Activated CD4-positive, alpha-beta T cell treated with anti-CD3 and anti-CD28 coated beads, Interleukin-2, amount 50 U/mL, for 4 hours (primary cell): ENCODE measurements at regions not wholly inside any gene's neighbourhood (a gene's known extent, or its start where the extent isn't known, plus 50 kb on each side); places are given as distances from the start of the nearest gene placed in this dataset.

Source experiments
- DNase-seq, 2 experiments: peaks; one replicate each; pipeline ENCODE4 v3.0.0-alpha.2; 2020

DNA sequence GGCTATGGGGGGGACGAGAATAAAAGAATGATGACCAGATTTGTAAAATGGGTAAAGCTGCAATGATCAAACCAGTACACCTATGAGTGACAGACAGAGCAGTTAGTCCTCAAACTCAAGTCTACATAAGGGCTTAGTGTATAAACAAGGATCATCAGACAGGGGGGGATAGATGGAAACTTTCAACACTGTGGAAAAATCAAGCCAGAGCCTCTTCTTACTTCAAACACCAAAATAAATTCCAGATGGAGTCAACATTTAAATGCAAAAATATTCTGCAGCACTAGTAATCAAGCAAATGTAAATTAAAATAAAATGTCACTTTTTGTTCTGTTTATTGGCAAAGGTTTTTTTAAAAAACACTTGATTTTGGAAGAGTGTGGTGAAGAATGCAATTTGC lies 205.9 kb upstream of the RGMA start:
- DNase-seq: no peak

DNA sequence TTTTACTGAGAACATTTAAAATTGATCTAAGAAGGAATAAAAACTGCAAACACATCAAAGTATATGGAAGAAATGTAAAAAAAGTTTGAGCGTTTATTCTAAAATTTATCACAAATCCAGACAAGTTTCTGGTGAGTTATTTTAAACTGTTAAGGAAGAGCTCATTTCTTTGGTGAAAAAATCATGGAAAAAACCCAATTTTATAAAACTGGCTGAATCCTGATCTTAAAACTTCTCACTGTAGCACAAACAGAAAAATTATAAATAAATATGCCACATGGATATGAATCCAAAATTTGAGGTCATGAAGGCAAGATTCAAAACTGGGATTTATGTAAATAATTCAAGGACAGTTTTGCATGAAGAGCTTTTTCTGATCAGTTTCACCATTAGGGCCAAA lies 205.1 kb upstream of the RGMA start:
- DNase-seq: no peak

DNA sequence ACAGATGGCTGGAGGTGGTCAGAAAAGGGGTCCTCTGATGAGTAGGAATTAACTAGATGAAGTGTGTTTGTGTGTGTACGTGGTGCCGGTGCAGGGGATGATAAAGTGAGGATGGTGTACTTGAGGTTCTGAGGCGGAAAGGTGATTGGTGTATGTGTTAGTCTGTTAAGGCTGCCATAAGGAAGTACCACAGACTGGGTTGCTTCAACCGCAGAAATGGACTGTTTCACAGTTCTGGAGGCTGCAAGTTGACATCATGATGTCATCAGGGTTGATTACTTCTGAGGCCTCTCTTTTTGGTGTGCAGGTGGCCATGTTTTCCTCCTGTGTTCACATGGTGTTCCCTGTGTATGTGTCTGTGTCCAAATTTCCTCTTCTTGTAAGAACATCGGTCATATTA lies 202.4 kb upstream of the RGMA start:
- DNase-seq: no peak

DNA sequence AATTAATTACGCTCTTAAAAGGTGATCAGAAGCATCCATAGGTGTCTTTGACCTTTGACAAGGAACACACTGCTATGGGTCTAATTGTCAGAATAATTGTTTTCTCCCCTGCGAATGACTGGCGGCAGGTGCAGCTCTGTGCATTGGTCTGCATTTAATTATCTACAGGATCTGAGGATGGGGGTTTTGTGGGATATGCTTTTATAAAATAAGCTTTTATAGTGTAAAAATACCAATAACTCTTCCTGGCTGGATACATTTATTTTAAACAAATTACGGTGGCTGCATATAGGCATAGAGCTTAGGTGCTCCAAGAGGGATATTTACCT lies 201.6 kb upstream of the RGMA start:
- DNase-seq: no peak

DNA sequence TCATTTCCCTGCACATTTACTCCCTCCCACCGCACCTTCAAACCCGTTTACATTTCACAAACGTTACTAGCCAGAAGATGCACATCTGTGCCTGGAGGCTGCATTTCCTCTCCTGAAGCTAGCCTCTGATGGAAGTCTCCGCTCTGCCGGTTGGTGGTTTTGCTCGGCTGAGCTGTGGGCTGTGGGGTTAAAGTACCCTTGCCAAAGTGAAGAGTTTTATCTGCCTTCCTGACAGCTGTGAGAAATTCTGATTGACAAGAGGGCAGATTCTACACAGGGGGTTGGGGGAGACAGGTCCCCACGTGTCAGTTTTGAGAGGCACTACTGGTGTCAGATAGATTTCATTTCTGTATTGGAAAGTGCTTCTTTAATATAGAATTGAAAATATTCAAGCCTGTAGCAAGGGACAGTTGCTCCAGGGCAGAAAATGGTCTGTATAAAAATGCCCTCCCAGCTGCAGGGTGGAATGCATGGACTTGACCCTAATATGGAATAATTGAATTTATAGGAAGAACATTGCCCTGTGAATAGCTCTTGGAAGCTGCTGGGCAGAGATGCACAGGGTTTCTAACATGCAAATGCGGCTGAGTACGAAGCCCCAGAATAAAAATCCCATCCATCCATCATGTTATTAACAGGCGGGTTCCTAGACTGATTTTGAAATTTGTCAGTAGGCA lies 201.1 kb upstream of the RGMA start:
- DNase-seq: no peak

DNA sequence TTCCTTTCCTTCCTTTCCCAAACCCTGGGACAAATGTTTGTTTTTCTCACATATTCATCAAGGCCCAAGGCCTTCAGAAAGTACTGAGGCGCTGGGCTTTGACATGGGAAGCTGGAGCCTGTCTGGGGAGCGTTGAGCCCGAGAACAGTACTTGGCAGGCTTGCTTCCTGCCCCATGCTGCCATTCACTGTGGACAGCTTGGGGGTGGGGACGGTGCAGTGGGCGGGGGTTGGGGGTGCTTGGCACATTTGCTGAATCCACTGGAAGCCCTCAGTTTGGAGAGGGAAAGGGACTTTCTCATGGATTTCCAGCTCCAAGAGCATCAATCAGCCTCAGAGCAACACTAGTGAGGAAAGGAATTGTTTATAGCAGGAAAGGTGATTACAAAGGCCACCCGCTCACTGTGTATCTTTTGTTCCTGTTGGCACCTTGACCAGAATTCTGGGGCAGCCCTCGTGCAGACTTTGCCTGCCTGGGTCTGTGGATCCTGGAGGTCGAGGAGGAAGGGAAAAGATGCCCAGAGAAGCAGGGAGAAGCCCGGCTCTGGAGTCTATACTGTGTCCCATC lies 199.8 kb upstream of the RGMA start:
- DNase-seq: no peak

DNA sequence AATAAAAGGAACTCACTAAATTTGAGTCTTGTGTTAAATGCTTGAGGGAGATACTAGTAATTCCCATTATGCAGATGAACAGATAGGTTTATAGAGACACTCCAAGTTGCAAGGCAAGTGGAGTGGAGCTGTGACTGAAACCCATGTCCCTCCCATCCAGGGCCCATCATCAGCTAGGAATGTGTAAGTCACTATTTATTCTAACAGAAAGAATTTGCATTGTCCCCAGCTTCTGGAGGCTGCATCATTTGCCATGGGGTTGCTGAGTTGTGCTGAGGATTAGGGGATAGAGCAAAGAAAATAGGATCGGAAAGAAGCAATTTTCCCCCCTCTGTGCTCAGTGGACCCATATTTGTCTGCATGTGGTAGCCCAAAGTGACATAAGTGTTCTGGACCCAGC lies 197.4 kb upstream of the RGMA start:
- no peak for DNase-seq

DNA sequence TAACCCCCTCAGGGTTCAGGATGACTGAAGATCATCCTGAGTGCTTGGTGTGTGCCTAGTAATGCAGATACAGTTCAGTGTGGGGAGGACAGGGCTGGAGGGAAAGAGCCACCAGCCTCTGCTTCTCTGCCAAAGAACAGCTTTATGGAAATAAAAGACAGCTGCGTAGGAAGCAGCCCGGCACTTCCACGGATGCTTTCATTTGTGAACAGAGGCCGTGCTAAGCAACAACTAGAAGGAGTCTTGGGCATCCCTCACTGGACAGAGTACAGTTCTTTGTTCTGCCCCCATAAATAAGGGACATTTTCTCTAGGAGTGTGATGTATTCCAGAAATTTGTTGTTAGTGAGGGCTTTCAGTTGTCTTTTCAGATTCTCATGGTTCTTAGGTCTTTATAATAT lies 194.8 kb upstream of the RGMA start:
- no peak for DNase-seq

DNA sequence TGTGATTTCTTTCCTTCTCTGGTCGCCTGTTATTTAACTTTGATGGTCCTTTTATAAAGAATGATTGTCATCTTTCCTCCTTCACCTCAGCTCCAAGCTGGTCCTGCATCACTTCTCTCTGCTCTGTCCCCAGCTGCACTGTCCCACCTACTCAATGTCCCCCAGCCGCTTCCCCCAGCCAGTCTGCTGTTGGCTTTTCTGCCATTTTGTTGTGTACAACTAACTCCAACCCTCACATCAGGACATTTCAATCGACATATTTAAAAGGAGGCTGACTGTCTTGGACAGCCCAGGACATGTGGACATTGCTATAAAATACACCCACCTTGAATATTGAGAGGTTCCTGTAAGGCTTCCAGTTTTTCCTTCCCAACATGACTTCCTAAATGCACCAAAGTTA lies 193.8 kb upstream of the RGMA start:
- no peak for DNase-seq

DNA sequence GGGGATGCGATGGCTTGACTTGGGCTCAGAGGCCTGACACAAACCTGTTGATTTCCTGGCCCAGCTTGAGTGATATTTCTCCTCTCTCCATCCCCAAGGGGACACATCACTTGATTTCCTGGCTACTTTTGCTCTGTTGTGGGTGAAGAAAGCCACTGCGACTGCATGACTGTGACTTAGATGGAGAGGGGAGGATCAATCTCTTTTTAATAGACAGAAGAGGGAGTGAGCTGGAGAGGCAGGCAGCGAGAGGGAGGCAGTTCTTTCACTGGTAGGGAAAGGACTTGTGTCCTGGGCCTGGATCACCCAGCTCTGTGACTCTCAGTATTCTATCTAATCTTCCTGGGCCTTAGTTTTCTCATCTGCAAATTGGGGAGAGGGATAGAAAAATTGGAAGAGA lies 189.8 kb upstream of the RGMA start:
- no peak for DNase-seq

DNA sequence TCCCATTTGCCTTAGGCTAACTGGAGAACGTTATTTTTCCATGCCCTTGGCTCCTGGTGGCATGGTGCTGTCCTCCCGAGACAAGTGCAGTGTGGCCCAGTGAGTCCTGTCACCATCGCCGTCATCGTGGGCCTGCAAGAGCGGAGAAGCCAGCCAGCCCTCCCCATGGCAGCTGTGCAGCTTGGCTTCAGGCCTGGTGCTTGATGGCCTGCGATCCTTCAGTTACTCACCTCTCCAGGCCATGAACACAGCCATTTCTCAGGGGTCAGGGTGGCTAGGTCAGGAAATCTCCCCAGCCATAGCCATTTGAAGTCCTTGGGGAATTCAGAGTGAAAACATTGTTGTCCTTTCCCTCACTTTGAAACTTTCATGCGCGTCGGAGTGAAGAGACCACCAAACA lies 189.0 kb upstream of the RGMA start:
- no peak for DNase-seq

DNA sequence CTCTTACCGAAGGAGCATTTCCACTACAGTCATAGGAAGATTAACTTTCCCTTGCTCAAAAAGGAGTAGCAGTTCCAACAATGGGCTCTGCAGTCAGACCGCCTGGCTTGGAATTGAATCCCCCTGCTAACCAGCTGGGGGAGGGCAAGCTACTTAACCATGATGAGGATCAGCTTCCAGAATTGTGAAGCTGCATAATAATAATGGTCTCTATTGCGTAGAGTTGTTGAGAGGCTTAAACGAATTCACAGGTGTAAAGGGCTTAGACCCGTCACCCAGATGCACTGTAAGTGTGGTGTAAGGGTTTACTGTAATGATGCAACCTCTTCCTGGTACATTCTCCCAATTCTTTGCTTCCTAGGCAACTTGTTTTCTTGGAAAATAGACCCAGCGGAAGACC lies 185.2 kb upstream of the RGMA start:
- no peak for DNase-seq

DNA sequence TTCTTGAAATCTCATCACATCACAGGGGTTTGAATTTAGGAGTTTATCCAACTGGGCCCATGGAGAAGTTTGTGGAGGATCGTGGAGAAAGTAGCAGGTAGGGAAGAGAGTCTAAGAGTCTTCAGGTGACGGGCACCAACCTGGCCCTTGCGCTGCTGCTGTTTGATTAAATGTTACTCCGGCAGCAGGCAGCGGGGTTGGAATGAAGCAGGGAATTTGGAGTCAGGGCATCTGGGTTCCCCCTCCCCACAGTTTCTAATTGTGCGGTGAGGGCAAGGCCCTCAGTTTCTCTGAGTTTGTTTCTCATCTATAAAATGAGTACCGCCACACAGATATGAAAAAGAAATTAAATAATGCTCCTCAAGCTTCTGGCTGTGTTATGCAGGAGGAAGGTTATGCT lies 182.9 kb upstream of the RGMA start:
- DNase-seq: no peak

DNA sequence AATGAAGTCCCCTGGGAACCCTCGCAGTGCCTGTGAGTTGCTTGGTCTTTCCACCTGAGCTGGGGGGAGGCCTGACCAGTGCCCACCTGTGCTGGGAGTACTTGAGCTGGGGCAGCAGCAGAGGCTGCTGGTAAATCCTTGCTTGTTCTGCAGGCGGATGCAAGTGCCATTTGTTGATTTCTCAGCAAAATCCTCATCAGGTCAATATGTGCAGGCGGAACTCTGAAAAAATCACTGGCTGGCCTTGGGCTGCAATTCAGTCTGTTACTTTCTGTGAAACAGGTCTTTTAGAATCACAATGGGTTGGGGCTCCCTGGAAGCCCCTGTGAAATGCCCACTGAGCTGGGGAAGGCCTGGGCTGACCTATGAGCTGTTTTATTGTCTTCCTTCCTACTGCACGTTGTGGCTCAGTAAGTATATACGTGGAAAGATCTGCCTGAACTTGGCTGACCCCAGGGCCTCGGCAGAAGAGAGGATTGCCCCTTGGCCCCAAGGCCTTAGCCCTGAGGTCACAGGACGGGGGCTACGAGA lies 182.0 kb upstream of the RGMA start:
- DNase-seq: no peak

DNA sequence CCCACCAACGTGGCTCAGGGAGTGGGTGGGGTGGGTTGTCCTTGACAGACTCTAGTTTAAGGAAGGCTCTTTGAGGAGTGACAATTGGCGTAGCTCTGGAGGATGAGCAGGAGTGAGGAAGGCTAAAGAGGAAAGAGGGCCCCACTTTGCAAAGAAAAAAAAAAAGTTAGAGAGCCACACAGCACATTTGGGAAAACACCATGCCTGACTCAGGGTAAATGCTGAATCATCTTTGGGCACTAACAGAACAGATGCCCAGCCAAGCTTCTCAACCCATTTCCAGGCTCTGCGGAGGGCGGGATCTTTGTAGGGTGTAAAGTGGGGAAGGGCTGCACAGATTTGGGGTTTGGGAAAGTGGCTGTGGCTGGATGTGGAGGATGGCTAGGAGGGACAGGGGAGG lies 179.1 kb upstream of the RGMA start:
- DNase-seq: no peak

DNA sequence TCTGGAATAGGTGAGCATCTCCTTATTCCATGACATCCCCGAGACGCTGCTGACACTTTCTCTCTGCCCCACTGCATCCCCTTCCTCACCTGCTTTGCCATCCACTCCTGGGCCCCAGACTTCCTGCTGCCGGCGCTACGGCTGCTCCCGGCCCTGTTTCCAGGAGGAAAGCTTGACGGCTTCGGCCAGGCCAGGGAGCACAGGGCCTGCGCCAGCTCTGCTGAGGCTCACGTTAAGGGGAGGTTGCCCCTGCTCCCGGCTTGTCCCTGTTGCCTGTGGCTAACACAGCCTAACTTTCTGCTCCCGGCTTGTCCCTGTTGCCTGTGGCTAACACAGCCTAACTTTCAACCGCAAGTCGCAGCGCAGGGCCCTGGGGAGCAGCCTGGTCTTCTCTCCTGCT lies 177.3 kb upstream of the RGMA start:
- no peak for DNase-seq

DNA sequence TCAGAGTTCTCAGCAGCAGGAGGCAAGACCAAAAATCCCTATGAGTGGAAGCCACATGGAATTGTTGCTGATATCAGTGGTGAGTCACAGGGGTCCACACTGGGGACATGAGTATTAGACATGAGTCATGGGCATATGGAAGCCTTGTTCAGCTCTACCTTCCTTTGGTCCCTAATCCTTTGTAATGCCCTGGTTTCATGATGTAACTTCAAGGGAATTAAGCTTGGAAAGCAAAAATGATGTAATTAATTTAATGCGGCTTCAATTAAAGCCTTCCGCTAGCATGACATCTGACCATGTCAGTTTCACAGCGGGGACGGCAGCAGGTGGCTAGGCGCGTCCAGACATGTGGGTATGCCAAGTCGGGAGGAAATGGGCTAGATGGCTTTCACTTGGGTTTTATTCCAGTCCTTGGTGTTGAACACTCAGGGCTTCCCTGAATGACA lies 176.1 kb upstream of the RGMA start:
- DNase-seq: no peak

DNA sequence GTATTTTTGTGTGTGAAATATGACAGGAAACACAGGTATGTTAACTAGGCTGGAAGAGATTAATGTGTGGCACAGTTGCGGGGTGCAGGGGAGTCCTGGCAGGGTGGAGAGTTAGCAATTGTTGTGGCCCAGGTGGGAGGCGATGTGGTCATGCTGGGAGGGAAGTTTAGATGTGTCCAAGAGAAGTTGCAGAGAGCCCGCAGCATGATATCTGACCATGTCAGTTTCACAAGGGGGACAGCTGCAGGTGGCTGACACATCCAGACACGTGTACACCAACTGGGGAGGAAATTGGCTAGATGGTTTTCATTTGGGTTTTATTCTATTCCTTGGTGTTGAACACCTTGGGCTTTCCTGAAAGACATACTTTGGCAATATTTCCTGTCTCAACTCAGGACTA lies 172.8 kb upstream of the RGMA start:
- no peak for DNase-seq

DNA sequence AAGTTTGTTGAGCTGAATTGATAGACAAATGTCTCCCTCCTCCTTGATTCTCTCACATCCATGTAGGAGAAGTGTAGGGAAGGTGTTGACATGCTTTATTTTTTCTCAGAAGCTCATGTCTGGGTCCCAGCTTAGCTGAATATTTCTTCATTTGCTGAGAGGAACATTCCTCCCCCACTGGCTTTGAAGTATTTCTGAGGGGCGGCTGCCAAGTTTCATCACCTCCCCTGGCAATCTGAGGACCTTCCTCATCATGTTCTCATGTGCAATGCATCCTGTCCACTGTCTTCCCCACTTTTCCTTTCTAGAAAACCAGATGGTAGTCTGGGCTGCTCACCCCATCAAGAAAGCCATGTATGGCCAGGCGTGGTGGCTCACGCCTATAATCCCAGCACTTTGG lies 168.9 kb upstream of the RGMA start:
- no peak for DNase-seq

DNA sequence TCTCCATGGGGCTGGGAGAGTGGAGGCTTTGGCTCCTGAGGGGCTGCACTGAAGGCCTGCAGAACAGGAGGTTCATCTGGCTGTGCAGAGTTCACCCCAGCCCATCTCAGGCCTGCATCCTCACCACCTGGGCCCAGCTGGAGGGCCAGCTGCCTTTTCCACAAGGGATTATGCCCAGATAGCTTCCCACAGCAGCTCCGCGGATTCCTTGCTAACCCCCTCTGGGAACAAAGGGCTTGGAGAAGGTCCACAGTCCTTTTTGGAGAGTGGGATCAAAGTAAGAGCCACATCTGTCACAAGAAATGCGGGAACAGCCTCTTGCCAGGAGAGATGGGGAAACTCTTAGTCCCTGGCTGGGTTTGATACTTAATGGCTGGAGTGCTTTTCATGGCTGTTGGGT lies 164.7 kb upstream of the RGMA start:
- DNase-seq: no peak

DNA sequence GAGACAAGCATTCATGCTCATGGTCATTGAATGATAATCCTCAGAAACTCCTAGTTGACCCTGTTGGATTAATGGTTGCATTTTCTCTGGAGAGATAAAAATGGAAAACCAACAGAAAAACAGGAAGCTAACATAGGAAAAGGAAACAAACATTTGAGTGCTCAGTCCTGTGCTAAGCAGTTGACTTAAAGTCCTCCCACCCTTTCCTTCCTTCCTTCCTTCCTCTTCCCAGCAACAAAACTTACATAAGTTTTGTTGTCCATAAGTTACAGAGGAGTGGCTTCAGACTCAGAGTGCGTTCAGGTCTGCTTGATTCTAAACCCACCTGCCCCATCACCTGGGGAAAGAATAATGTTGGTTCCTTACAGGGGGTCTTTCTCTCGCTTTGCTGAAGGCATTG lies 163.8 kb upstream of the RGMA start:
- DNase-seq: no peak

DNA sequence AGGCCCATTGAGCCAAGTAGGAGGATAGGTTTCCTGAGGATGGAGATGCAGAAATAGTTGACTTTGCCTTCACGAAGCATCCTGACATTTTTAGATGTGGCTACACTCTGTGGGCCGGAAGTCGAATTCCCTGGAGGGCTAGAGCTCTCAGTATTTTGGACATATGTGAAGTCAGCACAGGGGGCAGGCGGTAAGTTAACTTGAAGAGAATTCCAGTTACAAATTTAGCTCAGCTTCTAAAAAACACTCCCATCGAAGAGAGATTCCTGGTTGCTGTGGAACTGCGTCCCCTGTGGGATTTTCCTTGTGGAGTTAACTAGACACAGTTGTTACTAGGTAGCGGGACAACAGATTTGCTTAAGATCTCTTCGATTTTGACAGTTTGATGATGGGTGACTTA lies 161.9 kb upstream of the RGMA start:
- no peak for DNase-seq

DNA sequence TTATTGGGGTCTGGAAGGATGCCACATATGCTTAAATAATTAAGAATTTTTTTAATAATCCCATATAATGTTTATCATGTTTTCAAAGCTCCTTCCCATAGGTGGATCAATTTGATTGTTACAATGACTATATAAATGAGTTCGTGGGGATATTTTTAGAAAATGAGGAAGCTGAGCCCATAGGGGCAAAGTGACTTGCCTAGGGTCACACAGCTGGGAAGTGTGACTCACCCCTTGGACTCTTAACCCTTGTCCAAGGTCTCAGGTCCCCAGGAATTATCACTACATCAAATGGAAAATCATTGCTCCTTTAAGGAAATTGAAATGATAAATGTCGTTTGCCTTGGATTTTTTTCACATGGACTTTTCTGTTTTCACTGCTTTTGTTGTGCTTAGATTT lies 161.2 kb upstream of the RGMA start:
- no peak for DNase-seq

DNA sequence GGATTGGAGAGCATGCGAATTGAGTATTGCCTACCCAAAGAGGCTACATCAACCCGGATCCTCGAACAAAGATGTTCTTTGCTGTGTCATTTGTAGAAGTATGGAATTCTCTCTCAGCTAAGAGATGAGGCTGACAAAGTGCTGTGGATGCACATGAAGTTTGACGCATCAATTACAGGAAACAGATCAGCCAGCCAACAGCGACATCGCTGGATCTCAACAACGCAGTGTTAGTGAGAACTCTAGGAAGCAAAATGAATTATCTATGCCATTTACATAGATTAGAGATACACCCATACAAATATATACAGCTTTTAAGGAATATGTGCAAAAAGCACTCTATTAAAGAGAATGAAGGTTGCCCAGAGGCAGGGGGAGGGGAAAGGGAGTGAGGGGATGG lies 160.6 kb upstream of the RGMA start:
- no peak for DNase-seq

DNA sequence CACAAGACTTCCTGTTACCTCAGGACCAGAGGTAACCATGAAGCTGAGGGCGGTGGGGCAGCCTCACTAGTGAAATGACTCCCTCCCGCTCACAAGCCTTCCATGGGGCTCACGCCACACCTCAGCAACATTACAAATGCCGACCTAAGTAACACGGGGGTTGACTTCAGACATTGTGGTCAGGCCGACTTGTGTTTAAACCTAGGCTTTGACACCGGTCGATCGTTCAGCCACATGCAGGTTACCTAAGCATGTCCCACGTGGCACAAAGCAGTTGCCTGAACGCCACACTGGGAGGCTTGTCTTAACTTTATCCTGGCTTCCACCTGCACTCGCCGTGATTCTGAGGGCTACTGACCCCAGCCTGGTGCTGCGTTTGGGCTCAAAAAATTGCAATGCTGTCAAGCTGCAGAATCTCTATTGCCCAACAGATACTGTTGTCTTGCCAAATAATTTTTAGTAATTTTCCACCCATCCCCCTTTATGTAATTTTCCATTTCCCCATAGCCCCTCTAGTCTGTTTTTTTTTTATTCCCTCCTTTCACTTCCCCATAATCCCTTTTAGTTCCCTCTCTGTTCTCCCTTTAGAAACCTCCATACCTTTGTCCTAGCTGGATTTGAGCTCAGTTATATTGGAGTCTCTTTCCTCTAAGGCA lies 158.6 kb upstream of the RGMA start:
- no peak for DNase-seq
